ENCODE measurements at regions not wholly inside any gene's neighbourhood (a gene's known extent, or its start where the extent isn't known, plus 50 kb on each side); places are given as distances from the start of the nearest gene placed in this dataset.

DNA sequence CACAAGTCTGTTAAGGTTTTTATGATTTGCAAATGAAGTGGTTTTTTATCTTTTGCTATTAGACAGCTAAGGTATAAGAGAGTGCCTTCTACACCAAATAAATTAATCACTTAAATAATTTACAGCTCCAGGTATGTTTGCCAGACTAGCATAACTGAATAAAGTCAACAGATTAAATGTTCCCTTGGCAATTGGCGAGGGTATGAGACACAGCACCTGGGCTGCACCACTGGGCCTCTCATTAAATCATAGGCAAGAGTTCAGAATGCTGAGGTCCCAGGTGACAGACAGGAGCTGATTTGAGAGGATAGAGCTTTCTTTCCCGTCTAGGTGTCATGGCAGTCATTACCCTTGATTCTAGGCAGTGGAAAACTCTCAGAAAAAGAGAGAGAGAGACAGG lies 62.6 kb upstream of the WT1 start:
- Histone ChIP-seq H4K20me1 (ENCODE audit: control insufficient read depth, extremely low read depth, insufficient read depth, low read length) (no peaks in the 10 kb centered on the region), H3K9me3 (ENCODE audit: control insufficient read depth, low read depth, low read length) (no peaks in the 10 kb centered on the region), H3K4me2 (ENCODE audit: control insufficient read depth, extremely low read depth, insufficient read depth, low read depth, low read length) (no peak overlapping the region), H3K27ac (ENCODE audit: control insufficient read depth, insufficient read depth, low read length) (no peak overlapping the region), H3K4me1 (ENCODE audit: control insufficient read depth, extremely low read depth, insufficient read depth, low read length) (no peaks in the 10 kb centered on the region), H3K36me3 (ENCODE audit: control insufficient read depth in 2 of 2, extremely low read depth in 1 of 2, insufficient read depth in 2 of 2, low read length in 2 of 2) (no peaks in the 10 kb centered on the region), H3K27me3 (ENCODE audit: control insufficient read depth, extremely low read depth, insufficient read depth, low read length) (no peaks in the 10 kb centered on the region), H3K79me2 (ENCODE audit: control insufficient read depth, insufficient read depth, low read length) (no peaks in the 10 kb centered on the region), H2AFZ (ENCODE audit: control insufficient read depth, low read length) (no peak overlapping the region), H3K9me1 (ENCODE audit: control insufficient read depth, extremely low read depth, insufficient read depth, low read length) (no peaks in the 10 kb centered on the region), H3K4me3 (ENCODE audit: control insufficient read depth in 2 of 3, extremely low read depth in 1 of 3, insufficient read depth in 2 of 3, low read depth in 1 of 3, low read length in 3 of 3) (no peak overlapping the region), H3K9ac (ENCODE audit: control insufficient read depth, extremely low read depth, insufficient read depth, low read length) (no peak overlapping the region)
- dilution Hi-C loops (cut with MboI; ENCODE audit: extremely low pct_ligation_motif_present, low sequenced_read_pairs), result no loop called here
- TF ChIP-seq EZH2 (IDR thresholded peaks at IDR 0.05; ENCODE audit: low read length), result no peak
- TF ChIP-seq, protein P1, sequence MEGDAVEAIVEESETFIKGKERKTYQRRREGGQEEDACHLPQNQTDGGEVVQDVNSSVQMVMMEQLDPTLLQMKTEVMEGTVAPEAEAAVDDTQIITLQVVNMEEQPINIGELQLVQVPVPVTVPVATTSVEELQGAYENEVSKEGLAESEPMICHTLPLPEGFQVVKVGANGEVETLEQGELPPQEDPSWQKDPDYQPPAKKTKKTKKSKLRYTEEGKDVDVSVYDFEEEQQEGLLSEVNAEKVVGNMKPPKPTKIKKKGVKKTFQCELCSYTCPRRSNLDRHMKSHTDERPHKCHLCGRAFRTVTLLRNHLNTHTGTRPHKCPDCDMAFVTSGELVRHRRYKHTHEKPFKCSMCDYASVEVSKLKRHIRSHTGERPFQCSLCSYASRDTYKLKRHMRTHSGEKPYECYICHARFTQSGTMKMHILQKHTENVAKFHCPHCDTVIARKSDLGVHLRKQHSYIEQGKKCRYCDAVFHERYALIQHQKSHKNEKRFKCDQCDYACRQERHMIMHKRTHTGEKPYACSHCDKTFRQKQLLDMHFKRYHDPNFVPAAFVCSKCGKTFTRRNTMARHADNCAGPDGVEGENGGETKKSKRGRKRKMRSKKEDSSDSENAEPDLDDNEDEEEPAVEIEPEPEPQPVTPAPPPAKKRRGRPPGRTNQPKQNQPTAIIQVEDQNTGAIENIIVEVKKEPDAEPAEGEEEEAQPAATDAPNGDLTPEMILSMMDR (optimal IDR thresholded peaks at IDR 0.05 in 1 of 3, IDR thresholded peaks at IDR 0.05 in 1 of 3, conservative IDR thresholded peaks at IDR 0.05 in 1 of 3; ENCODE audit: extremely low read depth in 1 of 3, insufficient read depth in 2 of 3, low read length in 3 of 3), result no peak
- FAIRE-seq (no peak), DNase-seq (ENCODE audit: low read depth, low spot score) (no peak)

GRCh38 chr11:32494629-32495028 lies 59.3 kb upstream of the WT1 start:
- no peaks in the 10 kb centered on the region for H3K36me3 ChIP-seq (ENCODE audit: control insufficient read depth in 2 of 2, extremely low read depth in 1 of 2, insufficient read depth in 2 of 2, low read length in 2 of 2)
- dilution Hi-C loops (cut with MboI; ENCODE audit: extremely low pct_ligation_motif_present, low sequenced_read_pairs), result no loop called here
- no peak for DNase-seq (ENCODE audit: low read depth, low spot score)
- no peak for FAIRE-seq
- no peak overlapping the region for H3K27ac ChIP-seq (ENCODE audit: control insufficient read depth, insufficient read depth, low read length)
- no peaks in the 10 kb centered on the region for H3K9me3 ChIP-seq (ENCODE audit: control insufficient read depth, low read depth, low read length)
- TF ChIP-seq, protein P1 (optimal IDR thresholded peaks at IDR 0.05 in 1 of 3, IDR thresholded peaks at IDR 0.05 in 1 of 3, conservative IDR thresholded peaks at IDR 0.05 in 1 of 3; ENCODE audit: extremely low read depth in 1 of 3, insufficient read depth in 2 of 3, low read length in 3 of 3), result no peak
- no peak for TF ChIP-seq EZH2 (IDR thresholded peaks at IDR 0.05; ENCODE audit: low read length)
- H3K4me3 ChIP-seq (ENCODE audit: control insufficient read depth in 2 of 3, extremely low read depth in 1 of 3, insufficient read depth in 2 of 3, low read depth in 1 of 3, low read length in 3 of 3), result no peak overlapping the region
- H3K9me1 ChIP-seq (ENCODE audit: control insufficient read depth, extremely low read depth, insufficient read depth, low read length), result no peaks in the 10 kb centered on the region
- H3K9ac ChIP-seq (ENCODE audit: control insufficient read depth, extremely low read depth, insufficient read depth, low read length), result no peak overlapping the region
- H3K4me2 ChIP-seq (ENCODE audit: control insufficient read depth, extremely low read depth, insufficient read depth, low read depth, low read length), result no peak overlapping the region
- no peaks in the 10 kb centered on the region for H3K79me2 ChIP-seq (ENCODE audit: control insufficient read depth, insufficient read depth, low read length)
- no peaks in the 10 kb centered on the region for H3K4me1 ChIP-seq (ENCODE audit: control insufficient read depth, extremely low read depth, insufficient read depth, low read length)
- no peaks in the 10 kb centered on the region for H3K27me3 ChIP-seq (ENCODE audit: control insufficient read depth, extremely low read depth, insufficient read depth, low read length)
- no peak overlapping the region for H2AFZ ChIP-seq (ENCODE audit: control insufficient read depth, low read length)
- H4K20me1 ChIP-seq (ENCODE audit: control insufficient read depth, extremely low read depth, insufficient read depth, low read length), result no peaks in the 10 kb centered on the region

All from keratinocyte (primary cell).